HAP-1 (cell line): ENCODE measurements at regions not wholly inside any gene's neighbourhood (a gene's known extent, or its start where the extent isn't known, plus 50 kb on each side); places are given as distances from the start of the nearest gene placed in this dataset.
A peak's percentile ranks its signal among the peaks of the same experiment; 100 is the strongest.

ENCODE experiments used
- DNase-seq, 2 experiments: peaks; one replicate each; pipeline ENCODE4 v3.0.0-alpha.2; 2016 to 2020; ENCODE audit warnings: low spot score in 2 of 2
- H3K27me3 ChIP-seq: fragments of 250-450 bp; sonication (Bioruptor Pico); 2 replicates; pipeline ENCODE4 v1.5.1; 2020; ENCODE audit warnings: low read depth, mild to moderate bottlenecking, moderate library complexity
- H3K36me3 ChIP-seq: fragments of 250-450 bp; sonication (Bioruptor Pico); replicated peaks from 2 replicates; pipeline ENCODE4 v1.5.1; 2020; ENCODE audit warnings: mild to moderate bottlenecking
- H3K4me1 ChIP-seq: fragments of 250-450 bp; sonication (Bioruptor Pico); 2 replicates; pipeline ENCODE4 v1.5.1; 2020; ENCODE audit warnings: mild to moderate bottlenecking
- H3K4me3 ChIP-seq: fragments of 250-450 bp; sonication (Bioruptor Pico); 2 replicates; pipeline ENCODE4 v1.5.1; 2020; ENCODE audit warnings: mild to moderate bottlenecking, moderate library complexity
- H3K9me3 ChIP-seq: fragments of 250-450 bp; sonication (Bioruptor Pico); 2 replicates; pipeline ENCODE4 v1.5.1; 2020; ENCODE audit warnings: mild to moderate bottlenecking, moderate library complexity
- in situ Hi-C: fragments of 300-500 bp; cut with MboI; formaldehyde crosslinking; loops from 3 replicates; pipeline ENCODE4 v1.14.3; 2020; ENCODE audit warnings: low sequenced_read_pairs, inconsistent platforms, mixed read lengths

DNA sequence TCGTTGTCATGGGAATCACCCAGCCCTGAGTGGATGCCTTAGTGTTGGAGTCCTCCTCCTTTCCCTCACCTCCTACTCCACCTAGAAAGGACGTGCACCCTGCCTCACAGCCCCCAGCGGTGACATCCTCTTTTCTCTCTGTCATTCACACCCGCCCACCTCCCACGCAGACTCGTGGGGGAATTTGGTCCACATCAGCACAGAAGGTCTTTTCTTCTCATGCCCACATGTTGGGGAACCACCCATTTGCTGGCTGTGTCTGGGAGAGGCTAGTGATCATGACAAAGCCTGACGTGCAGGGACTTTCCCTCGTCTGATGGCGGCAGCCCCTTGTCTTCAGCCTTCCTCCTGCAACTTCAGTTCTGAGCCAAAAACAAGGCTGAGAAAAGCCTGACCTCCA, 96.0 kb upstream of the CNKSR3 start:
- Histone ChIP-seq H3K4me1 (peaks cover 5% of the 10 kb centered on the region; the same call in 1 of the 2 replicates), H3K27me3 (no peaks in the 10 kb centered on the region), H3K4me3 (no peak overlapping the region), H3K36me3 (no peaks in the 10 kb centered on the region), H3K9me3 (no peaks in the 10 kb centered on the region)
- DNase-seq: no peak
- in situ Hi-C loops: no loop called here

DNA sequence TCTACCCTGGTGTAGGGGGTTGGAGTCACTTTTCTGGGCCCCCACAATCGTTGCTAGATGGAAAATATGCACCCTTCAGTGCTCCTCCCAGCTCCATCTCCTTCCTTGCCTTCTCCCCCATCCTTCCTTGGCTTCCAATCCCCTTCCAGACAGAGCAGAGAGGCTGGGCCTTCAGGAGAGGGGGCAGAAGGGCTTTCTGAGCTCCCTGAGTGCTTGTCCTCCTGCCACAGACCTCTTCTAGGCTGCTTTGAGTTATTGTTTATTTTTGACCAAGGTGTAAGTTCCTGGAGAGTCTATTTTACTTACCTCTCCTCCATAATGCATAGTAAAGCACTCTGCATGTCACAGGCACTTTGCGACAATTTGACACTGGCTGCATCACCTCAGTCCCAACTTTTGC, 96.4 kb upstream of the CNKSR3 start:
- in situ Hi-C loops: no loop called here
- H3K4me3 ChIP-seq: no peak overlapping the region
- no peak for DNase-seq
- H3K27me3 ChIP-seq: no peaks in the 10 kb centered on the region
- H3K4me1 ChIP-seq: peaks cover 5% of the 10 kb centered on the region; the same call in 1 of the 2 replicates
- H3K36me3 ChIP-seq: no peaks in the 10 kb centered on the region
- no peaks in the 10 kb centered on the region for H3K9me3 ChIP-seq

DNA sequence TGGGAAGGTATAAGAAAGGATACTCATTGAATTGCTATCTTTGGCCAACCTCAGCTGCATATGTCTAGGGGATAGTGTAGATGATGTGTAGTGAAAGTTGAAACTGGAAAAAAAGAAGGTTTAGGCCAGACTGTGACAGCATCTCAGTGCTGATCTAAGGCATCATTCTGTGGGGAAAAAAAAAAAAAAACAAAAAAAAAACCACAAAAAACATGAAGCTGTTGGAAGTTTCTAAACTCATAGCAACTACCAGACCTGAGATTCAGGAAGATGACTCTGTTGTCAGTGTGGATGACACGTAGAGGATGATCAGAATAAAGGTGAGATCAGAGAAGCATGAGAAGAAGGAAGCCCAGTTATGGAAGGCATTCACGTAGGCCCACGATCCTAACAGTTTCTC, 100.8 kb upstream of the CNKSR3 start:
- DNase-seq: no peak
- Histone ChIP-seq H3K4me1 (peaks cover 8% of the 10 kb centered on the region), H3K36me3 (no peaks in the 10 kb centered on the region), H3K9me3 (no peaks in the 10 kb centered on the region), H3K4me3 (no peak overlapping the region), H3K27me3 (no peaks in the 10 kb centered on the region)
- in situ Hi-C loops: no loop called here

DNA sequence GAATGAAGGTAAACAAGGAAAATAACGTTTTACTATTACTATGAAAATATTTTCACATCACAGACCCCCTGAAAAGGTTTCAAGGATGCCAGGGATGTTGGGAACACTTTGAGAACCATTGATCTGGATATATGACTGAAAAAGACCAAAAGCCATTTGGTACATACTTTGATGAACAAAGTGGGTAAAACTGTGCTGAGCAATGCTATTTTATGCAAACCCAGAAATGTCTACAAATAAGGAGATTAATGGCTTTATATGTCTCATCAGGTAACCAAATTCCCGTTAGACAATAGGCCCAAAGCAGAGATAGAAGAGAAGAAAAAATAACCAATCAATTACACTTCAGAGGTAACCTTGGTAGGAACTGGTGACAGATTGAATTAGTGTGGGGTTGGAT, 101.4 kb upstream of the CNKSR3 start:
- H3K4me3 ChIP-seq: no peak overlapping the region
- H3K36me3 ChIP-seq: no peaks in the 10 kb centered on the region
- no peaks in the 10 kb centered on the region for H3K27me3 ChIP-seq
- in situ Hi-C loops: no loop called here
- DNase-seq: no peak
- H3K4me1 ChIP-seq: peaks cover 8% of the 10 kb centered on the region
- H3K9me3 ChIP-seq: no peaks in the 10 kb centered on the region

DNA sequence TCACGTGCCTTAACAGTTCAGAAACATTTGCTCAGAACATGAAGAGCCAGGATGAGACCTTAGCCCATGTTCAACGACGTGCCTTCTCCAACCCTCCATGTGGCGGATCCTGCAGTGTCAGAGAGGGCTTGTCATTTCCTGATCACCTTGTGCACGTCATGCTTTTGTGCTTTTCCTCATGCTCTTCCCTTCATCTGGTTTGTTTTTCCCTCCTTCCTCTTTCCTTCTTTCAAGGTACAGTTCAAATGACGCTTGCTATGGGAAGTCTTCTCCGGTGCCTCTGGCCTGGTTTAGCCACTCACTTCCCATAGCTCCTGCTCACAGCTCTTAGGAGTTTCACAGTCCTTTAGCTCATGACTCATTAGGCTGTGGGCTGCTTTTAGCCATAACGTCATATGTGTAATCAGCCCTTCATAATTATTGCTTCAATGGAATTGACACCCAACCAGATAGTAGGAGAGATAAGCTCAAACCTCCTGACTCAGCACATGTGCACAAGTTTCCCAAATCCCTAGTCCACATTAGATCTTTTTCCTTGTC, 102.7 kb upstream of the CNKSR3 start:
- peaks cover 8% of the 10 kb centered on the region for H3K4me1 ChIP-seq
- H3K4me3 ChIP-seq: no peak overlapping the region
- no peaks in the 10 kb centered on the region for H3K27me3 ChIP-seq
- no peak for DNase-seq
- no peaks in the 10 kb centered on the region for H3K9me3 ChIP-seq
- in situ Hi-C loops: no loop called here
- H3K36me3 ChIP-seq: no peaks in the 10 kb centered on the region

DNA sequence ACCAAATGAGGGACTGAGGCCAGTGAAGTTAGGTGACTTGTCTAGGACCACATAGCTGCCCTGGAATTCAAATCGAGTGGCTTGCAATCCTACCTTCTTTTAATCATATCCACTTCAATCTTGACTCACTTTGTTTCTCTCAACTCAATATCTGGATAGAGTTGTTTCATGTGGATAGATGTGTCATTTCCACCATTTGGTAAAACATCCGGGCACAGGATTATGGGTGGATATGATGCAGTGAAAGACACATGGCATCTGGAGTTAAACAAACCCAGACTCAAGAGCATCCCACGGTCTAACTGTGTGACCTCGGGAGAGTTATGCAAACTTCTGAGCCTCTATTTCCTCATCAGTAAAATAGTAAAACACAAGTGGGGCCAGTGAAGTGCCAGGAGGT, 103.6 kb upstream of the CNKSR3 start:
- Histone ChIP-seq H3K9me3 (no peaks in the 10 kb centered on the region), H3K4me3 (no peak overlapping the region), H3K36me3 (no peaks in the 10 kb centered on the region), H3K27me3 (no peaks in the 10 kb centered on the region), H3K4me1 (peaks cover 8% of the 10 kb centered on the region)
- in situ Hi-C loops: no loop called here
- no peak for DNase-seq

DNA sequence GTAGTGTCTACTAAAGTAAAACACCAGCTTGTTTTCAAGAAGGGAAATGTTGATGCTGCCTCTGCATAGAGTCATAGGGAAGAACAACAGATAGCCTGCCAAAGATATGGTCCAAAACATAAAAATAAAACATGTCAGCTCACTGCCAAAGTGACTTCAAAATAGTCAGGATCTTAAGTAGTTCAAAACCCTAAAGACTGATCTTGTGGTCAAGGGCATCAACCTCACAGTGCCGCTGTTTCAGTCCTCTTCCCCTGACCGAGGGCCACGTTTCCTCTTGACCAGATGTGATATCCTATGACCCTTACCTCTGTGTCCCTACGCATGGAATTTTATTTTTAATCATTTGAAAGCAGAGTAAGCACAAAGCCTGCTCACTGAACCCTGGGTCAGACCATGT, 104.2 kb upstream of the CNKSR3 start:
- no peaks in the 10 kb centered on the region for H3K36me3 ChIP-seq
- no peaks in the 10 kb centered on the region for H3K27me3 ChIP-seq
- H3K4me3 ChIP-seq: no peak overlapping the region
- no peaks in the 10 kb centered on the region for H3K9me3 ChIP-seq
- in situ Hi-C loops: no loop called here
- H3K4me1 ChIP-seq: peaks cover 8% of the 10 kb centered on the region
- no peak for DNase-seq

DNA sequence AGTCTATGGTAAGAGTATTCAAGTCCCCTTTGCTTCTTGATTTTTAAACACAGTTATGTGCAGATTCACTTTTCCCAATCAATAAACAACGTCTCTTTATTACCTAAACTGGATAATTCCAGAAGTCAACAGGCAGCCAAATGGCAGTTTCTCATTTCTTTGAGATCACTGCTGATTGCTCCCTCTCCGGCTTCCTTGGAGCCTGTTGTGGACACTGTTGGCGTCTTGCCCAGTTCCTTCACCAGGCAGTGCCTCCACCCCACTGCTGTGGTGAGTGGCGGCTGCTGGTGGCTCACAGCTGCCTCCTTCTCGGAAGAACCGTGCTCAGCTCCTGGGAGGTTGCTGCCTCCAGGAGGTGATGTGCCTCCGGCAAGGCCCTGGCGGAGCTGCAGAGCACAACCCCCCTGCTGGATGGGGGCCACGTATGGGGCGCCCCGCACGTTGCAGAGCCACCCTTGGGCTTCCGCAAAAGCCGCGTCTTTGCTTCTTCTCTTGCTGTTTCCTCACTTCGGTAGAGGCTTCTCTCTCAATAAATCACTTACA, 105.1 kb upstream of the CNKSR3 start:
- peak; percentile 54 to 86 for DNase-seq
- H3K4me3 ChIP-seq: no peak overlapping the region
- H3K27me3 ChIP-seq: no peaks in the 10 kb centered on the region
- H3K4me1 ChIP-seq: peaks cover 8% of the 10 kb centered on the region
- in situ Hi-C loops: no loop called here
- H3K36me3 ChIP-seq: no peaks in the 10 kb centered on the region
- no peaks in the 10 kb centered on the region for H3K9me3 ChIP-seq

DNA sequence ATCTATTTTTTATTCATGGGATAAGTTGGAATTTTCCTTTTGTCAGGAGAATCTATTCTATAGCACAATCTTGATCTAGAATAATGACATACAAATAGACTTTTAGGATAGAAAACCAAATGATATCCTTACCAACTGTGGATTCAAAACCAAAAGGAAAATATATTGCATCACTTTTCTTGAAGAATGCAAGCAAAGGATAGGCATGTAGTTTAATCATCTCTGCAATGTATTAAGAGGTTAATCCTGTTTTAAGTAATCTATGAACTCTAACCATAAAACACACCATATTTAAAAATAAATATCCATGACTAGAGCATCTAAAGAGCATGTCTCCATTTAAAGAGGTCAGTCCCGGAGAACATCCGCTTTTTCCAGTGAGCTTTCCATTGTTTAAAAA, 106.7 kb upstream of the CNKSR3 start:
- Histone ChIP-seq H3K4me1 (peaks cover 8% of the 10 kb centered on the region), H3K4me3 (no peak overlapping the region), H3K27me3 (no peaks in the 10 kb centered on the region), H3K9me3 (no peaks in the 10 kb centered on the region), H3K36me3 (no peaks in the 10 kb centered on the region)
- in situ Hi-C loops: no loop called here
- no peak for DNase-seq

DNA sequence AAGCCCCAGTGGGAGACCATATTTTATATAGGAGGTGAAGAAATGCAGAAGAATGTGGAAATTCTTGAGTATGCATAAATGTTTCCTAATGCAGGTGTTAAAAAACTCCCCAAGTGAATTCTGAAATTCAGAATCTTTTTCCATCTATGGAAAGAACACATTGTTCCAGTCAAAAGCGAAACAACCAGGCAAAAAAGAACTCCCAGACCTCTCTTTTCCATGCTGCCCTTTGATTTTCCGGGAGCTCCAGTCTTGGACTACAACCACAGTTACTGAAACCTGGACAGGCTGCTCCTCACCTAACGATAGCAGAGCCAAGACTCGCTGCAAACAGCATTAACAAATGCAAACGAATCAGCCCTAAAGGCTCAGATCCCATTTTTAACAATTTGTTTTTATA, 108.7 kb upstream of the CNKSR3 start:
- Histone ChIP-seq H3K36me3 (no peaks in the 10 kb centered on the region), H3K9me3 (no peaks in the 10 kb centered on the region), H3K4me3 (no peak overlapping the region), H3K27me3 (no peaks in the 10 kb centered on the region), H3K4me1 (peaks cover 8% of the 10 kb centered on the region)
- no peak for DNase-seq
- in situ Hi-C loops: no loop called here

DNA sequence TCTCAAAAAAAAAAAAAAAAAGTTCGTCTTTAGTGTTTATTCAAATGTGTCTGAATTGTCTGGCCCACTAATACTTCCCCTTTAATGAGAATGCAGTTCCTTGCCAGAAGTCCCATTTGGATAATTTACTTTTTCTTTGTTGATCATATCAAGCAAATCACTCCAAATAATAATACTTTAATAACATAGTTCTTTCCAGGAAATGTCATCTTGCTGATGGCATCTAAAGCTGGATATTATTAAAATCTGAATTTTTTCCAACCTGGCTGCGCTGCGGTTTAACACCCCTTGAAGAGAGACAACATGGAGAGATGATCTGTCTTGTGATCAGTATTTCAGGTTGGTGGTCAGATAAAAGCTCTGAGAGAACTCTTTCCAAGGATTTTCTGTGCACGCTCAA, 111.2 kb upstream of the CNKSR3 start:
- in situ Hi-C loops: no loop called here
- no peaks in the 10 kb centered on the region for H3K27me3 ChIP-seq

DNA sequence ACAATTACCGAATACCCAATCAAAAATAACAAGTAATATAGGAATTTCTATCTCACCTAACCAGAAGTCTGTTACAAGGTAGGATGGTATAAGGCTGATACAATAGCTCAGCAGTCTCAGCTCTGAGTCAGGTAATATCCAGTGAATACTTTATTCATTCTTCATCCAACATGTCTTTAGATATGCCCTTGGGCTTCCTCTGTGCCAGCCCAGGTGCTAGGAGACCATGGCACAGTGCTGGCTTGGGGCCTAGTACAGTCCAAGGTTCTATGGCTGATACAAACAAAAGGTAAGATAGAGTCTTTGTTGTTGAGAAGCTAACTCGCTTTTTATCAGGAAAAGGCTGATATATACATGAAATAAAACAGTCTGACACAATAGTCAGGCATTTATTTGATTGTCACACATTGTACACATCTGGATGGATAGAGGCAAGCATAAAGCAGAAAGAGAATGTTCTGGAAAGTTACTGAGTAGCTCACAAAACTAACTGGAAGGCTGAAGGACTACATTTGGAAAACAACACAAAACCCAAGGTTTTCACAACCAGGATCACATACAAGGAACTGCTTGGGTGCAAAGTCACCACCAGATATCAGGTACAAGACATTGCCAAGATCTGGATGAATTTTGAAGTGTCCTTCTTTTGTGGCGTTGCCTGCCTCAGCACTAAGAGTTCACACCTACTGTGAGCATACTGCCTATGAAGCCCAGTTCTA, 110.4 kb upstream of the SCAF8 start:
- Histone ChIP-seq H3K36me3 (no peaks in the 10 kb centered on the region), H3K9me3 (no peaks in the 10 kb centered on the region; the same call in 1 of the 2 replicates), H3K4me1 (no peaks in the 10 kb centered on the region), H3K4me3 (no peak overlapping the region), H3K27me3 (no peaks in the 10 kb centered on the region)
- no peak for DNase-seq
- in situ Hi-C loops: no loop called here

More for the DNA sequence above, 111.2 kb upstream of the CNKSR3 start:
- no peak overlapping the region for H3K4me3 ChIP-seq
- H3K36me3 ChIP-seq: no peaks in the 10 kb centered on the region
- no peaks in the 10 kb centered on the region; the same call in 1 of the 2 replicates for H3K9me3 ChIP-seq
- H3K4me1 ChIP-seq: no peaks in the 10 kb centered on the region
- no peak for DNase-seq

DNA sequence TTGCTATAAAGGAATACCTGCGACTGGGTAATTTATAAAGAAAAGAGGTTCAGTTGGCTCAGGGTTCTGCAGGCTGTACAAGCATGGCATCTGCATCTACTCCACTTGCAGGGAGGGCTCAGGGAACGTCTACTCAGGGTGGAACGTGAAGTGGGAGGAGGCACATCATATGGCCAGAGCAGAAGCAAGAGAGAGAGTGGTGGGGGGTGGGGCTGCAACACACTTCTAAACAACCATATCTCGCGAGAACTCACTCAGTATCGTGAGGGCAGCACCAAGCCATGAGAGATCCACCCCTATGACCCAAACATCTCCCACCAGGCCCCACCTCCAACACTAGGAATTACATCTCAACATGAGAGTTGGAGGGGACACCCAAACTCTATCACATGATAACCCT, 109.8 kb upstream of the SCAF8 start:
- H3K36me3 ChIP-seq: no peaks in the 10 kb centered on the region
- no peak for DNase-seq
- in situ Hi-C loops: no loop called here
- no peaks in the 10 kb centered on the region; the same call in 1 of the 2 replicates for H3K9me3 ChIP-seq
- no peak overlapping the region for H3K4me3 ChIP-seq
- no peaks in the 10 kb centered on the region for H3K4me1 ChIP-seq
- H3K27me3 ChIP-seq: no peaks in the 10 kb centered on the region

DNA sequence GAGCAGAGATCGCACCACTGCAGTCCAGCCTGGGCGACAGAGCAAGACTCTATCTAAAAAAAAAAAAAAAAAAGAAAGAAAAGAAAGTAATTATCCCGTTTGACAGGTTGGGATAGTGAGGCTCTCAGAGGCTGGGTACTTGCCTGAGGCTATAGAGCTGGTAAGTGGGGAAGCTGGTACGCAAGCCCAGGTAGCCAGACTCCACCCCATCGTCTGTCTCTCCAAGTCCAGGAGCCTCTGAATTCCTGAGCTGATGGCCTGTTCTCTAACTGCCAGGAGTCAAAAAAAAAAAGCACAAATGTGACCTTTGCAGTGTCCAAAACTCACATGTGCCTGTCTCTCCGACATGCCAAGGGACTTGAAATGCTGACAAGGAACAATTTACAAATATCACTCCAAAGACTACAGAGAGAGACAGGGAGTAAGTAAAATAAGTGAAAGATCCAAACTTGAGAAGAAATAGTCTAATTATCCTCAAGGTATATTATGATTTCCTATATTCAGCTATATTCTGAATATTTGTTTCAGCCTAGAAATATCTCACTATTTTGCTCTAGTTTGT, 109.1 kb upstream of the SCAF8 start:
- no peak for DNase-seq
- Histone ChIP-seq H3K27me3 (no peaks in the 10 kb centered on the region), H3K4me1 (no peaks in the 10 kb centered on the region), H3K36me3 (no peaks in the 10 kb centered on the region), H3K4me3 (no peak overlapping the region), H3K9me3 (no peaks in the 10 kb centered on the region; the same call in 1 of the 2 replicates)
- in situ Hi-C loops: no loop called here
